CD4-positive, alpha-beta T cell treated with Interleukin-10 for 1 hour (primary cell): ENCODE measurements at regions not wholly inside any gene's neighbourhood (a gene's known extent, or its start where the extent isn't known, plus 50 kb on each side); places are given as distances from the start of the nearest gene placed in this dataset.
"Not testable (repeated sequence)": the region's sequence is repeated elsewhere in the genome, so short reads cannot be mapped to it uniquely, and the experiment has no call there.

Experiments
- DNase-seq: peaks from one replicate; pipeline ENCODE4 v3.0.0-alpha.2; 2020

DNA sequence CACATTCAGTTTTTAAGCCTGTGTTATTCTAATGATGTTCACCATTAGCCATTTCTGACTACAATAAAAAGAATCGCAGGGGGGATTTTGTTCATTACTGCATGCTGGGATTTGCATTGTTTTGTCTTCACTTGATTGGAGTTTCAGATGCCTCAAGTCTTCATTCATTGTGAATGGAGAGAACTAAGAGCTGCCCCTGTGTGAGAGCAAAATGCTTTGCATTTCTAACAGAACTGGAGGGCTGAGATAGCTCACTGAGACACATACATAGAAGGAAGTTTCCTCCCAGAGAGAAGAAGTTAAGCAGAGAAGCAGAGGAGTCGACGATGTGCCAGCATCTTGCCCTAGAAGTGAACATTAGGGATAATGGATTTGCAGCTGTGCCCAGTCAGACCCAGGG lies 113.5 kb upstream of the GATB start:
- no peak for DNase-seq

DNA sequence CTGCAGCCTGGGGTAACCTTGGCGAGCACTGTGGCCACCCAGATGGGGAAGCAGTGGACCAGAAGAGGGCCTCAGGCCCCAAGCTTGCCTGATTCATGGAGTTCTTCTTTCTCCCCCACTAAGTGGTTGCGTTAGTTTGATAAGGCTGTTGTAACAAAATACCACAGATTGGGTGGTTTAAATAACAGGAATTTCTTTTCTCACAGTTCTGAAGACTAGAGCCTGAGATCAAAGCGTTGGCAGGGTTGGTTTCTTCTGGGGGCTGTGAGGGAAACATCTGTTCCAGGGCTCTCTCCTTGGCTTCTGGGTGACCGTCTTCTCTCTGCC lies 105.7 kb upstream of the GATB start:
- no peak for DNase-seq

DNA sequence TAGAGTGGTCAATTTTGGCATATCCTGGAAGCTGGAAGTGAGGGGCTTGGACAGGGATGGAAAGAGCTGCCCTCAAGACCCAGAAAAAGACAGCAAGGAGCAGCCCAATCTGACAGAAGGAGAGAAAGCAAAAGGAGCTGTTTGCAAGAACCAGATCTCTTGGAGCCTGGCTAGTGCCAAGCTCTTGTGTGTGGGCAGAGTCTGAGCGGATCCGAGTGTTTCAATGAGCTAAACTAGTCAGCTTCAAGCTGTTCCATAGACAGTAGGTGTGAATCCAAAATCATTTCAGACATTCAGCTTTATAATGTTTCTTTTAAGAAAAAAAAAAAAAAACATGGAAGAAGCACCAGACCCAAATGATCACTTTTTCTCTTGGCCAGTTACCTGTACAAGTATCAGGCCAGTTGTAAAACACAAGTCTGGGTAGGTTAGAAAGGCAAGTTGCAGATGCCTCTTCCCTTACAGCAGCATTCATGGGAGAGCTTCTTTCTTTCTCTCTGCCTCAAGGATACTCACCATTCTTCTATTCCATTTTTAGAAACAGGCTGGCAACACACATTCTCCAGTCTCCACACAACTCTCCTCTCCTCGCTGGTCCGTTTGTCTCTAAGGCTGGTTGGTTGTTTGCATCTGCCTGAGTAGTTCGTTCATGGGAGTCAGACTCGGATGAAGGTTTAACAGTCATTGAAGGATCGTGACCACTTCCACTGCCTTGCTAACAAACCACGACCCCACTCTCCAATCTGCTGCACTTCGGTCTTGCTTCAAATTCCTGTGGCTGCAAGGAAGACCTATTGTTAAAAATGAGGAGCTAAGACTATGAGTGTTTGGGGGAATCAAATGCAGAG lies 105.2 kb upstream of the GATB start:
- DNase-seq: no peak

DNA sequence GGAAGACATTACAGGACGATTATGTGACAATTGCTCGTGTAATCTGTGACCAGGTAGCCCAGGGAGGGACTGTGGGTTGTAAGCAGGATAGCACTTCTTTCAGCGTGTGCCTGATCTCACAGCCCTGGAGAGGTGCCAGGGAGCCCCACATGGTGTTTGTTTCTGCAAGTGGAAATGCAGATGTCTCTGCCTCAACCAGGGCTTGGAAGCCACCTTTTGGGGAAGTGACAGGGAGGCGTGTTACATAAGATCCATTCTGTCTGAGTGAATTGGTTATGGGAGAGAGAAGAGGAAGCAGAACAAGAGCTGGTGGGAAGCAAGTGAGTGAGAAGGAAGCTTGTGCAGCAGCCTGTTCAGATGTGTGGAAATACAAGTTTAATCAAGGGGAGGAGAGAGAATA lies 104.5 kb upstream of the GATB start:
- peak; percentile 19 for DNase-seq

GRCh38 chr4:151864068-151864467 lies 103.3 kb upstream of the GATB start:
- no peak for DNase-seq

DNA sequence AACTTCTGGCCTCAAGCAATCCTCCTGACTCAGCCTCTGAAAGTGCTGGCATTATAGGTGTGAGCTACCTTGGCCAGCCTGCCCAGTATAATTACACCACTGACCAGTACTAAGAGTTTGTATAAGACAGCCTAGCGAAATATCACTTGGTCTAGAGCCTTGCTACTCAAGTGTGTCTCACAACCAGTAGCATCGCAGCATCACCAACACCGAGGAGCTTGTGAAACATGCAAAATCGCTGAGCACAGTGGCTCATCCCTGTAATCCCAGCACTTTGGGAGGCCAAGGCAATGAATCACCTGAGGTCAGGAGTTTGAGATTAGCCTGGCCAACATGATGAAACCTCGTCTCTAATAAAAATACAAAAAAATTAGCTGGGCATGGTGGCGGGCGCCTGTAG lies 102.0 kb upstream of the GATB start:
- no peak for DNase-seq

DNA sequence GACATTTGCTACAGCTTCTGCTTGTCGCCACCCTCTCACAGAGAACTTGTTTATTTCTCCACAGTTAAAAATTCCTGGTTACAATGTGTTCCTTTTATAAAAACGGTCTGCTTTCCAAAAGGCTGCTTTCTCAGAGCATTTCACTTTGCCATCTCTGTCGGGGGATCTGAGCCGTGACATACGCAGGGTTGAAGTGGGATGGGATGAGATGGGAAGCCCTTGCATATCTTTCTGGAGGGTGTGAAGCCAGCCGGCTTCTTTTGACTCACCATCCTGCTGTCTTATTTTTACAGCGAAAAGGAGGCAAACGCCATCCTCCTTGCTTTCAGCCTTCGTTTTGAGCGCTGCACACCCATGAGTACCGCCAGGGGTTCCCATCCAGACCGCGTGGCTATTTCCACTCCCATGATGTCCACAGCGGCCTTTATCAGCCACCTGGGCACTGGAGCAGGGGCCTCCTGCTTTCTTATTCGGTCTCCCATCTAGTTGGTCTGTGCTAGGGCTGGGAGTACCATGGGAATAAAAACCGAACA lies 99.8 kb upstream of the GATB start:
- DNase-seq: no peak

GRCh38 chr4:151859641-151860040 lies 98.8 kb upstream of the GATB start:
- no peak for DNase-seq

GRCh38 chr4:151858356-151858755 lies 97.5 kb upstream of the GATB start:
- DNase-seq: no peak

DNA sequence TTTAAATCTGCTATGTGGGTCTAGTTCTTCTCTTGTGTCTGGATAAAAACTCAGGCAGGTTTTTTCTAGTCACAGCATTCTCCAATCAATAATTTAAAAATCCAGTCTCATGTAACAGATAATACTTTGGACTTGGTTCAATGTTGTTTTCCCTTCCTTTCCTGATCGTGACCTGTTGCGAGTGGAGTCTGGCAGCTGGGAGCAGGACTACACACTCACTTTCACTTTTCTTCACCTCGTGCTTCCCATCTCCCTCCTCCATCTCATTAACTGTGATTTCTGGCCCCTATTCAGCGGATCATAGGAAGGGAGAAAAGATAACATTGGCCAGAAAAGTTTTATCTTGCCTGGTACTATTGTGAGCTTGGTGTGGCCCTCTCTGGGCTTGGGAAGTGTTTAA lies 96.6 kb upstream of the GATB start:
- DNase-seq: no peak

GRCh38 chr4:151855747-151856146 lies 94.9 kb upstream of the GATB start:
- DNase-seq: no peak

DNA sequence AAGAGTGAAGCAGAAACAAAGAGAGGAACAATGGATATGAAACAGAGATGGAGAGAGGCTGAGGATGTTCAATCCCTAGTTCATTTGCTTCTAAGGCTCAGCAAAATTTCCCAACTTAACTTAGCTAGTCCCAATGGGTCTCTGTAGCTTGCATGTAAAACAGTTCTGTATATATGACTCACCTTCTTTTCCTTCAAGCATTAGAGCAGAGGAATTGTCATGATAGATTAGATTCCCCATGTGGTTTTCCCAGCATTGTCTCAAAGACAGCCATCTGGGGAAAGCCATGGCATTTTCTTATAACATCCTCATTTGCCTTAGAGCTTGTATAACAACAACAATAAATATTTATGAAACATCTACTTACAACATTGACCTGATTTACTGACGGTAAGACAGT lies 93.9 kb upstream of the GATB start:
- no peak for DNase-seq

- no peak for DNase-seq
Observed at GRCh38 chr4:151853034-151853433, 92.2 kb upstream of the GATB start.

DNA sequence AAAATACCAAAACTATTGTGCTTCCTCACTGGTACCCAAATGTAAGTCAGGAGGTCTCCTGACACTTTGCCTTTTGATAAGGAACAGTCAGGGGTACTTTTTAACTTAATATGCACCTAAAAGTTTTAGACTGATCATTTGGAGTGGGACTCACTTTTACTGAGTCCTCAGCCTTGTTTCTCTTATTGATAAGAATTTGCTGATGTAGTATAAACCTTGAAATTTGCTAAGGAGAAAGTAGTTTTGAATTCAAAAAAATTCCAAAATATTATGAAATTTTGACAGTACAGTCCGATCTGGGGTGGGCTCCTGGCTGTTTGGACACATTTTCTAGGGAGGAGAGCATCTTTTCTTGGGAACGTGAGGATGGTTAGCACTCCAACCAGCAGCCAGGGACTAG lies 91.4 kb upstream of the GATB start:
- no peak for DNase-seq

DNA sequence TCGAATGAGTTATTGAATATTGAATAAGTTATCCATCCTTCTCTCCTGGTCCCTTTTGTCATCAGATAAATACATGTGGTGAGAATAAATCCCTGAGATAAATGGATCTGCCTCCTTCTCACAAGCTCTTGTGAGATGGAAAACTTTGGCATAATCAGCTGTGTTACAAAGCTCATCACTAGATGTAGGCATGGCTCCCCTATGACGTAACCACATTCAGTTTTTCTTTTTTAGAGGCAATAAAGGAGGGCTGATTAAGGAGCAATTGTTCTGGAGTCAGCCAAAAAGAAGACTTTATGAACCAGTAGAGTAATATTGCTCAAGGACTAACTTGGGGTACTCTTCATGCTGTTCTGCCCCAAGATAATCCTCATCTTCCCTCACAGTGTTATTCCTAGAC lies 90.5 kb upstream of the GATB start:
- DNase-seq: no peak

DNA sequence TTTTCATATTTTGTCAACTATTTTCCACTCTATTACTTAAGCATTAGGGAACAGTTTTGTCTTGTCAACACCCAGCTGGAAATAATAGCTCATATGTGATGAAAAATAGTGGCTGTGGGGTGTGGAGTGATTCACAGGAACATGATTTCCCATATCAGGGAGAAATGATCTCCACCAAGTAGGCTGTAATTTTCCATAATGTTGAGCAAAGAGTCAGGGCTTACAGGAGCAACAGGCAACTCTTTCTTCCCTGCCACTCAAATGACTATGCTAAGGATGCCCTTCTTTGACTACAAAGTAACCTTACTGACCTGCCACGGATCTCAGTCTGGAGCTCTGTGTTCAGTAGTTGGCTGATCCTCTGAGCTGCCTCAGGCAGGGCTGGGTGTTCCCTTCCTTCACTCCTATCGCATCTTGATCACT lies 90.0 kb upstream of the GATB start:
- no peak for DNase-seq

GRCh38 chr4:151845551-151845950 lies 84.7 kb upstream of the GATB start:
- not testable (repeated sequence) for DNase-seq

DNA sequence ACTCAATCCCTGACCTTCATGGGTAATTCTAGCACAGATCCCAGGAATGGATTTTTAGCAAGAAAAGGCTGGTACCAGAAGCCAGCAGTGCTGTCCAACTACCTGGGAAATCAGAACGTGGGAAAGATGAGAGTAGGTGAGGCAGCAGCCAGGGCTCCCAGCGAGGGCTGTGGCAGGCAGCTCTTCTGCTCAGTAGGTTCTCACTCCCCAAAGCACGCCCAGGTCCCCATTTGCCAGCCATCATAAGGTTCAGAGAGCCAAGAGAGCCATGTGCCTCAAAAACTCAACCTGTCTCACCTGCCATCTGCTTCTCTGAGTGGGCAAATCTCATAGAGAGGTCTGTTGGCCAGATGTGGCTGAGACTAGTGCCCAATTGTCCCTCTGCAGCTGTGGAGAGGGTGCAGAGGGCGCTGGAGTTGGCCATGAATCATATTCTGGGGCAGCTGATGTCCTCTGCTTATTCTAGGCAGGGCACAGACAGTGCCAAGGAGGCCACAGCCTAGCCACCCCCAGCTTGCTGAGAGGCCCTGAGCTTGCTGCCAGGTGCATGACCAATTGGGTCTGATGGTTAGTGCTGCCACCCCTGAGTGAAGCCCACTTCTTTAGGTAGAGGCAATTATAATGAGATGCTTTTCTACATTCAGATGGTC lies 81.7 kb upstream of the GATB start:
- no peak for DNase-seq

DNA sequence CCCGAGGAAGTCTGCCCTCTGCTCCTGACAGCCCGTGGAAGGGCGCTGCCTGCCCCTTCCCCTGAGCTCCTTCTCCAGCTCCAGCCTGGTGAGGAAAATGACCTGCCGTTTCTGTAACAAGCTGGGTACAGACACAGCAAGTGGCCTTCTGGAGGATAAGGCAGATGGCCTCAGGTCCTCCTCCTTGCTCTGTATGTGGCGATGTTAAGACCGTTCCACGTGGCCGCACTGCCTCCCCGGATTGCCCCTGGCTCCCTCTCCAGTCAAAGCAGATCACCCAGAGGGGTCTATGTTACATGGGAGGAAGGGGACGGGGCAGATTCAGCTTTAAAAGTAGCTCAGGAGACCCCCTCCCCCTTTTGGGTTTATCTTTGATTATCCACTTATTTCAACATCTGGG lies 80.3 kb upstream of the GATB start:
- DNase-seq: no peak

GRCh38 chr4:151835467-151835866 lies 74.7 kb upstream of the GATB start:
- DNase-seq: no peak

DNA sequence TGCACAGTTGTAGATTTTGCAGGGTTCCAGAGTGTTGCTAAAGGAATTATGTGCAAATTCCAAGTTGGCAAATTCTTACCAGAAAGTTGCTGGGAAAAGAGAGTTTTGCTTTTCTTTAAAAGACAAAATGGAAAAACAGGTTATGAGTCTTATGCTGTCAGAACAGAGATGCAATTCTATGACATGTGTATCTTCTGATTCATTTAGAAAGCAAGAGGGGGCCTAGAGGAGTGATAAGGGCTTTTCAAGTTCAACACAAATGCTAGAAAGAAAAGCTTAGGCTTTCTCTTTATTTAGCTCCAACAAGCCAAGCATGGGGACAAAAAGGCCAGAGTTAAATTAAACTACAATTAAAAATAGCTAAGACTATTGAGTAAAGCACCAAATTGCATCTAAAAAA lies 72.4 kb upstream of the GATB start:
- DNase-seq: no peak

GRCh38 chr4:151831526-151831925 lies 70.7 kb upstream of the GATB start:
- DNase-seq: no peak

- DNase-seq: no peak
Observed at GRCh38 chr4:151830168-151830567, 69.4 kb upstream of the GATB start.

DNA sequence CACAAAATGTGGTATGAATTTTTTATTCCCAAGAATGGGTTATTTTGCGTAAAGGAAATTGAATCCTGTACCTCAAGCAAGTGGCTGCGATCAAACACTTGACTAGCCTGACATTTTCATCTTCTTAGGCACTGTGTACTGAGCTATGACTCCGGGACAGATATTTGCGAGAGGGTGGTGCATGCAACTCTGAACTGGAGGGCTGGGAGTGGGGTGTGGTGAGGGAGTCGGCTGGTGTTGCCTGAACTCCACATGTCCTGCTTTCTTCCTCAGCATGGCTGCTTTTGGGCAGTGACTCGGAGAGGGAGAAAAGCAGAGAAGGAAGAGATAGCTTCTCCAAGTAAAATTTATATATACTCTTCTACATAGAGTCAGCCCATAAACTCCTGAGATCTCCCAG lies 68.5 kb upstream of the GATB start:
- DNase-seq: no peak

GRCh38 chr4:151824656-151825055 lies 63.8 kb upstream of the GATB start:
- DNase-seq: no peak
